Mucosa of rectum (tissue), 2 donors: ENCODE measurements at regions not wholly inside any gene's neighbourhood (a gene's known extent, or its start where the extent isn't known, plus 50 kb on each side); places are given as distances from the start of the nearest gene placed in this dataset.
"Not testable (repeated sequence)": the region's sequence is repeated elsewhere in the genome, so short reads cannot be mapped to it uniquely, and the experiment has no call there.

Source experiments
- H3K27ac ChIP-seq, 2 donors: one replicate each; pipeline ENCODE4 v1.7.0; 2013; ENCODE audit warnings: inconsistent platforms in 2 of 2, low read depth in 2 of 2, low read length in 2 of 2
- H3K27me3 ChIP-seq, 2 donors: one replicate each; pipeline ENCODE4 v1.7.0; 2013; ENCODE audit warnings: low read length in 2 of 2; ENCODE audit not compliant: control insufficient read depth in 2 of 2, insufficient read depth in 2 of 2
- H3K36me3 ChIP-seq, 2 donors: one replicate each; pipeline ENCODE4 v1.7.0; 2013; ENCODE audit warnings: low read length in 2 of 2; ENCODE audit not compliant: control insufficient read depth in 2 of 2, insufficient read depth in 2 of 2
- H3K4me1 ChIP-seq, 2 donors: one replicate each; pipeline ENCODE4 v1.7.0; 2013; ENCODE audit warnings: low read length in 2 of 2, mild to moderate bottlenecking in 1 of 2; ENCODE audit not compliant: control insufficient read depth in 2 of 2, insufficient read depth in 2 of 2
- H3K4me3 ChIP-seq, 2 donors: one replicate each; pipeline ENCODE4 v1.7.0; 2013; ENCODE audit warnings: low read length in 2 of 2
- H3K9ac ChIP-seq, 2 donors: one replicate each; pipeline ENCODE4 v1.7.0; 2013; ENCODE audit warnings: low read length in 2 of 2, low read depth in 1 of 2, mild to moderate bottlenecking in 1 of 2
- H3K9me3 ChIP-seq, 2 donors: one replicate each; pipeline ENCODE4 v1.7.0; 2013; ENCODE audit warnings: low read length in 2 of 2; ENCODE audit not compliant: control insufficient read depth in 2 of 2
- donor health status: healthy.
- donor health status: Normal muscosa, but diverticular disease.

DNA sequence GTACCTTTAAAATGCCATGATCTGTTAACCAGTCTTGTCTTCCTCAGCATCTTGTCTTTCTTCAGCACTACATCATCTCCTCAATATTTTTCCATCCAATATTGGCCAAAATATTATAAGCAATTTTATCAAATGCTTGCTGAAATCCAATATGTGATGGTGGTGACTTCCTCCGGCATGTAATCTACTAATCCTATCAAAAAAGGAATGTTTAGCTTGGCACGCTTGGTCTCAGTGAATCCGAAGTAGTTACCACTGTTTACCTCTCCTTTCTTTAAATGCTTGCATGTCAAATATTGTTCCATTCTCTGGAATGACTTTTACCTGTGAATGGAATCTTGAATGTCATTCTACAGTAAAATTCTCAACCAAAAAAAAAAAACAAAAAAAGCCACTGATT is 72.3 kb upstream of the EEA1 start:
- Histone ChIP-seq H3K27ac (no peak overlapping the region), H3K9me3 (no peaks in the 10 kb centered on the region), H3K4me3 (no peak overlapping the region)

DNA sequence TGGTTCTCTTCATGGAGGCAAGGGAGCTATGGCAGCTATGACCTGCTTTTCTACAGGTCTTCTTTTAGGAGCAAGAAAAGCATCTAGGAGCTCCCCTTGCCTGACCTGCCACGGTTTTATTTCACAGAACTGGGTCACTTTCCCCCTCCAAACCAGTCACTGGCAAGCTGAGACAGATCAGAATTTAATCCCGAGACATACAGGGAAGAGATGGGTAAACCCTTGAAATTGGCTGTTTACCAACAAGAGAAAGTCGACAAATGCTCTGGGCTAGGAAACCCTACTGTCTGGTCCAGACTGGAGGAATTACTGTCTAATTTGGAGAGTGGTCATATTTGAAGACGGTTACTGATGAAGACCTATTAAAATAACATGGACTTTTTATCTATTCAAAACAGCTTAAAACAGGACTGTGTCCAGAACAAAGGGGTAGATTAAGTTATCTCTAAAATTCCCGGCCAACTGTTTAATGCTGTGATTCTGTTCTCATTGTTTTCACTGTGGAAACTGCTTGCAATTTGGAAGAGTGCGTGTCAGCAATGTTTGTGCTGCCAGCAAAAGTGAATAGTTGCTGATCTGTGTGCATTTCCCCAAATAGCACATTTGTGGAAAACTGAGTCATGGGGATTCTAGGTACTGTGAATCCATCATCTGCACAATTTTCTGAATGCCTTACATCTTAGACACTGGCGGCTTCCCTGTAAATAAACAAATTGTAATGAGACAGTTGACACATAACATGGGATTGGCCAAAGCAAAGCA is 73.4 kb upstream of the EEA1 start:
- H3K9me3 ChIP-seq = no peaks in the 10 kb centered on the region
- H3K36me3 ChIP-seq = no peaks in the 10 kb centered on the region
- H3K4me1 ChIP-seq = peaks cover 4 to 11% of the 10 kb centered on the region in 2 donors
- no peak overlapping the region for H3K4me3 ChIP-seq
- no peaks in the 10 kb centered on the region for H3K27me3 ChIP-seq
- no peak overlapping the region for H3K9ac ChIP-seq
- no peak overlapping the region for H3K27ac ChIP-seq

More for the DNA sequence above, 72.3 kb upstream of the EEA1 start:
- H3K9ac ChIP-seq = no peak overlapping the region
- H3K27me3 ChIP-seq = no peaks in the 10 kb centered on the region
- peaks cover 4 to 11% of the 10 kb centered on the region in 2 donors for H3K4me1 ChIP-seq
- H3K36me3 ChIP-seq = no peaks in the 10 kb centered on the region

DNA sequence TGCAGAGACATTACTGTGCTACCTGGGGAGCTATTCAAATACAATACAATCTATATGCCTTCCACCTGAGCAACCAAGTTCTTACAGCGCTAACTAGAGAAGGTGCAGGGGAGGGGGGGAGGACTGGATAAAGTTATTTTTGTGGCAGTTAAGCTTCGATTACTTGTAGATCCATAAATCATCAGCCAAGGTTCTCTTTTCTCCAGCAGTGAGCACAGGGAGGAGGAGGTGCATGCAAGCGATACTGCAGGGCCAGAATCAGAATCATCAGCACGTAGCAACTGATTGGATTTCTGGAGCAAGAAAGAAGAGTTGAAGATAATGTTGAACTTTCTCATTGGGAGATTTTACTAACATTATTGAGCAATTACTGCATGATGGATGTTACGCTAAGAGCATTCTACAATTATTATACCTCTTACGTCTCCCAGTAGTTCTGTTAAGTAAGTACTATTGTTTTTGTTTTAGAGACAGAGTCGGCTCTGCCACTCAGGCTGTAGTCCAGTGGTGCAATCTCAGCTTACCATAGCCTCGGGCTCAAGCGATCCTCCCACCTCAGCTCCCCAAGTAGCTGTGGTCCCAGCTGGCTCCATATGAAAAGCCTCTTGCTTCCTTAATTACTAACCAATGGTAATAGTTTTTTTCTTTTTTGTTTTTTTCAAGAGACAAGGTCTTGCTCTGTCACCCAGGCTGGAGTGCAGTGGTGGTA is 74.6 kb upstream of the EEA1 start:
- H3K4me1 ChIP-seq = peaks cover 4 to 11% of the 10 kb centered on the region in 2 donors
- no peaks in the 10 kb centered on the region for H3K9me3 ChIP-seq
- H3K27me3 ChIP-seq = no peaks in the 10 kb centered on the region
- H3K36me3 ChIP-seq = no peaks in the 10 kb centered on the region
- H3K9ac ChIP-seq = no peak overlapping the region
- H3K27ac ChIP-seq = no peak overlapping the region
- H3K4me3 ChIP-seq = no peak overlapping the region

DNA sequence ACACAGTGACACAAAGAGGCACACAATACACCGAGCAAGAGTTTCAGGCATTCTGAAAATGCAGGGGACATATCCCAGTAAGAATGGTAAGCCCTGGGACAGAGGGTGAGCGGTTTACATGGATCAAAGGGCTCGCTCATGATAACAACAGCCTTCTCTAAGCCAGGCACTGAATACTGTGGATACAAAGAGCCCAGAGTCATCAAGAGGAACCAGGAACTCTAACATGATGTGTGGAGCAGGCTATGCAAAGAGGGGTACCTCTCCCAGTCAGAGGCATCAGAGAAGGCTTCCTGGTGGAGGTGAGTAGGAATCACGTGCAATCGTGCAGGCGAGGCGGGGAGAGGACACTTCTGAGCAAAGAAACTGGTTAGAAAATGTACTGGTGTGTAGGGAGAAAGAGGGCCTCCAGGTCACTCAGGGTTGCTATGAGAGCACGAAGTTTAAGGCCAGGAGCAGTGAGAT is 76.9 kb upstream of the EEA1 start:
- no peaks in the 10 kb centered on the region for H3K9me3 ChIP-seq
- H3K27me3 ChIP-seq = no peaks in the 10 kb centered on the region
- H3K36me3 ChIP-seq = no peaks in the 10 kb centered on the region
- H3K27ac ChIP-seq = no peak overlapping the region
- H3K4me1 ChIP-seq = no peaks in the 10 kb centered on the region
- H3K4me3 ChIP-seq = no peak overlapping the region
- no peak overlapping the region for H3K9ac ChIP-seq

DNA sequence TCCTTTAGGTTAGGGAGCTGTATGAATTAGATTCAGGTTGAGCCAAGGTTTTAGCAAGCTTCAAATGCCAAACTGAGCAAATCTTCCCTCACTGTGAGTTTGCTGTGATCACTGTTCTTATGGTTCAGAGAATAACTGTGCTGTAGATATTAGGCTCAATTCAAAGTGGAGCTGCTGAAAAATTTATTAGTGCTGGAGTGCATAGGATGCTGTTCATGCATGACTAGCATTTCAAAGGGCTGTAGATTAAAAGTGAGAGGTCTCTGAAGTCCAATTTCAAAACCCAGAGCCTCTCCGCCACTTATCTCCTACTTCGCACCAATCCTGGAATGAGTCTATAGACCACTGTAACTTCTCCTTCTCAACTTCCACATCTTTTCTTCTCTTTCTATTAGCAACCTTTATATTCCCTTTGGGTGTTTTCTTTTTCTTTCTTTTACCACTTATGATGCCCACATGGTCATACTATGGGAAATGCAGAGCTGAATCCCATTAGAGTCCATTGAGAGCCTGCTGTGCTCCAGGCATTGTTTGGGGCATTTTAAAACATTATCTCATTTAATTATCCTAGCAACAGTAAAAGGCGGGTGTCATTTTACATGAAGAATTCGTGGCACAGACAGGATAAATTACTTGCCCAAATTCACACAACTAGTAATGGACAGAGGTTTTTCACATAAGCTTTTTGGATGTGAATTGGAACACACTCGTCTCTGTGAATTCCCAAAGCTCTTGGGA is 77.5 kb upstream of the EEA1 start:
- Histone ChIP-seq H3K27ac (no peak overlapping the region), H3K4me1 (no peaks in the 10 kb centered on the region), H3K9ac (no peak overlapping the region), H3K9me3 (no peaks in the 10 kb centered on the region), H3K4me3 (no peak overlapping the region), H3K27me3 (no peaks in the 10 kb centered on the region), H3K36me3 (no peaks in the 10 kb centered on the region)

DNA sequence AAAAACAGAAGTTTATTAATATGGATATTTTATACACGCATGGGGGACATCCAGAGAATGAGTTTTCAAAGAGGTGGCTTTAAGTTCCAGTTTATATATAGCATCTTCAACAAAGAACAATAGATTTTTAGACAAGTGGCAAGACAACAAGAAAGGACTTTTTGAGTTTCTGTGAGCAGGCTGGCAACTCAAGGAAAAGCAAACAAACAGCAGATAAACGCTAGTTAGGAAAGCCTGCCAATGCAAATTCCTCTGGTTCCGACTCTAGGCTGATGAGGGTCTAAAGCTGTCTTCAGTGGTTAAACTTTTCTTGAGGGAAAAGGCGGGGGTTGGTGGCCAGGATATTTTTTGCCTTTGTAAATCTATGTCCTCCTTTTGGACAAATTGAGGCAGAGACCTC is 78.4 kb upstream of the EEA1 start:
- no peaks in the 10 kb centered on the region for H3K4me1 ChIP-seq
- no peak overlapping the region for H3K27ac ChIP-seq
- H3K9ac ChIP-seq = no peak overlapping the region
- no peak overlapping the region for H3K4me3 ChIP-seq
- H3K9me3 ChIP-seq = no peaks in the 10 kb centered on the region
- no peaks in the 10 kb centered on the region for H3K27me3 ChIP-seq
- no peaks in the 10 kb centered on the region for H3K36me3 ChIP-seq

DNA sequence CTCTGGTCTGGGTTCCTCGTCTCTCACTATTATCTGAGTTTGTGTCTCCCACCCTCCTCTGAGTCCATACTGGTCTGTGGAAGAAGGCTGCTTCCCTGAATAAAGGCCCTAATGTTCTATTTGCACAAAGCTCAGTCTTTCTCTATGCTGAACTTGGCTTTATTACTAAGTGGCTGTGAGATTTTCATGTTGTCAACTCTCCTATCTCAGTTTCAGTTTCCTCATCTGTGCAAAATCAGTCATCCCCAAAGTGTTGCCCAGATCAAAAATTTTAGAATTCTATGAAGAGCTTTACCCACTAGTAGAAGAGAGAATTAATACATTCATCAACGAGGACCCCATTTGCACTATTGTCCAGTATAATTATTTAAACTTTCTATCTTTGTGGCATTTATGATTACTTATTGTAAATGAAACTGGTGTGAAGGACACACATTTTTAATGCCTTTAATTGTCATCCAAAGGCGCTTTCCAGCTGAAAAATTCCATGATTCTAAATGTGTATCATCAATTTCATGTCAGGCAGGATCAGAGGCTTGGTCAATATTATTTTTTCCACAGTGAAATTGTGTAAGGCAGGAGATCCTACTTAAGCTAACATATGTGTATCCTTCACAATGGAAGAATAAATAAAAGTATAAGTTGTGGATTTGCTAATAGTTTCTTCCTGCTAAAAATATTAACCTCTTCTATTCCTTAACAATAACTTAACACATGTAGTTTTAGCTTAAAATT is 79.1 kb upstream of the EEA1 start:
- no peaks in the 10 kb centered on the region for H3K9me3 ChIP-seq
- no peaks in the 10 kb centered on the region for H3K4me1 ChIP-seq
- H3K27me3 ChIP-seq = no peaks in the 10 kb centered on the region
- no peak overlapping the region for H3K4me3 ChIP-seq
- H3K27ac ChIP-seq = no peak overlapping the region
- H3K9ac ChIP-seq = no peak overlapping the region
- no peaks in the 10 kb centered on the region for H3K36me3 ChIP-seq

DNA sequence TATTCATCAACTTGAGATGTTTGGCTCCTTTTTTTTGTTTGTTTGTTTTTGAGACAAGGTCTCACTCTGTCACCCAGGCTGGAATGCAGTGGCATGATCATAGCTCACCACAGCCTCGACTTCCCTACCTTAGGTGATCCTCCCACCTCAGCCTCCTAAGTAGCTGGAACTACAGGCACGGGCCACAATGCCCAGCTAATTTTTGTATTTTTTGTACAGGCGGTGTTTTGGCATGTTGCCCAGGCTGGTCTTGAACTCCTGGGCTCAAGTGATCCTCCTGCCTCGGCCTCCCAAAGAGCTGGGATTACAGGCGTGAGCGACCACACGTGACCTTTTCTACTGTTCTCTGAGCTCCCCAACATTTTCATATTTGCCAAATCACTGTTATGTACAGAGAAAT is 79.8 kb upstream of the EEA1 start:
- not testable (repeated sequence) for H3K4me1 ChIP-seq, H3K9me3 ChIP-seq, H3K4me3 ChIP-seq, H3K27ac ChIP-seq, H3K27me3 ChIP-seq, H3K9ac ChIP-seq, H3K36me3 ChIP-seq

DNA sequence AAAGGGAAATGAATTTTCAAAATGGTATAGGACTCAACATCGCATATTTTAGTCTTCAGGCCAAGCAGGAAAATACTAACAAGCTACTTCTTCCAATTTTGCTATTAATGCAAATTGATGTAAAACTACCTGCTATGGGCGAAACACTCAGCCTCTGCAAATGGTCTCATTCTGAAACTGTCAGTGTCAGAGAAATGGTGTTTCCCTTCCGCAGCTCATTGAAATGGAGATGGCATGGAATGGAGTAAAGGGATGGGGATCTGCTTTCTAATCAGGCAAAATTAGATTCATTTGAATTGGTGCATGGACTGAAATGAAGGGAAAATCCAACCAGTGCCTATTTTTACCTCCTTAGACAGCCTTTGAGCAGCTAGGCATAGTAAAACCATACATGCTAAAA is 80.4 kb upstream of the EEA1 start:
- no peaks in the 10 kb centered on the region for H3K27me3 ChIP-seq
- H3K4me3 ChIP-seq = no peak overlapping the region
- H3K9ac ChIP-seq = no peak overlapping the region
- H3K4me1 ChIP-seq = peaks cover 0 to under 1% of the 10 kb centered on the region in 2 donors
- H3K9me3 ChIP-seq = no peaks in the 10 kb centered on the region
- no peaks in the 10 kb centered on the region for H3K36me3 ChIP-seq
- no peak overlapping the region for H3K27ac ChIP-seq
